MG63 (cell line): ENCODE measurements at regions not wholly inside any gene's neighbourhood (a gene's known extent, or its start where the extent isn't known, plus 50 kb on each side); places are given as distances from the start of the nearest gene placed in this dataset.

Experiments used
- DNase-seq: peaks from one replicate; pipeline ENCODE4 v3.0.0-alpha.2; 2020
- H3K27me3 ChIP-seq: fragments of 250-450 bp; sonication (Bioruptor Pico); 2 replicates; pipeline ENCODE4 v1.5.1; 2020; ENCODE audit warnings: mild to moderate bottlenecking, moderate library complexity
- H3K36me3 ChIP-seq: fragments of 250-450 bp; sonication (Bioruptor Pico); 2 replicates; pipeline ENCODE4 v1.5.1; 2020; ENCODE audit warnings: mild to moderate bottlenecking, moderate library complexity
- H3K4me3 ChIP-seq: fragments of 250-450 bp; sonication (Bioruptor Pico); 2 replicates; pipeline ENCODE4 v1.5.1; 2020; ENCODE audit warnings: mild to moderate bottlenecking, moderate library complexity
- H3K9me3 ChIP-seq: fragments of 250-450 bp; sonication (Bioruptor Pico); 2 replicates; pipeline ENCODE4 v1.5.1; 2020; ENCODE audit warnings: mild to moderate bottlenecking, moderate library complexity

DNA sequence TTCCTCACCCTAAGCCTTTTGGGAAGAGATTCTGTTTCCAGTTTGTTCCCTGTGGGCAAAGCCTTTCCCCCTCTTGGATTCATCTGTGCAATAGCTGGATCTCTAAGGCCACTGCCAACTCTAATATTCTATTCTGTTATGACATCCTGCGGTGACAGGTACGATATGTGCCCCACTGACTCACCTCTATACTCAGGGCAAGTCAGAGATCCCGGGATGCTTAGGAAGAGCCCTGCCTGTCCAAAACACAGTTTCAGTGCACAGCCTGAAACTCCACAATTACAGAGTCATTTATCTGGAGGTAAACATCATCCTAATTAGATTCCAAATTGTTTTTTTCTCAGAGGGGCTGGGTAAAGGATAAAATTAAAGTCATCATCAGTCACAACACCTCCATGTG lies 190.2 kb downstream of the TFCP2L1 start:
- DNase-seq: no peak
- Histone ChIP-seq H3K4me3 (no peak overlapping the region), H3K36me3 (no peaks in the 10 kb centered on the region), H3K9me3 (no peaks in the 10 kb centered on the region), H3K27me3 (no peaks in the 10 kb centered on the region; the same call in 1 of the 2 replicates)

DNA sequence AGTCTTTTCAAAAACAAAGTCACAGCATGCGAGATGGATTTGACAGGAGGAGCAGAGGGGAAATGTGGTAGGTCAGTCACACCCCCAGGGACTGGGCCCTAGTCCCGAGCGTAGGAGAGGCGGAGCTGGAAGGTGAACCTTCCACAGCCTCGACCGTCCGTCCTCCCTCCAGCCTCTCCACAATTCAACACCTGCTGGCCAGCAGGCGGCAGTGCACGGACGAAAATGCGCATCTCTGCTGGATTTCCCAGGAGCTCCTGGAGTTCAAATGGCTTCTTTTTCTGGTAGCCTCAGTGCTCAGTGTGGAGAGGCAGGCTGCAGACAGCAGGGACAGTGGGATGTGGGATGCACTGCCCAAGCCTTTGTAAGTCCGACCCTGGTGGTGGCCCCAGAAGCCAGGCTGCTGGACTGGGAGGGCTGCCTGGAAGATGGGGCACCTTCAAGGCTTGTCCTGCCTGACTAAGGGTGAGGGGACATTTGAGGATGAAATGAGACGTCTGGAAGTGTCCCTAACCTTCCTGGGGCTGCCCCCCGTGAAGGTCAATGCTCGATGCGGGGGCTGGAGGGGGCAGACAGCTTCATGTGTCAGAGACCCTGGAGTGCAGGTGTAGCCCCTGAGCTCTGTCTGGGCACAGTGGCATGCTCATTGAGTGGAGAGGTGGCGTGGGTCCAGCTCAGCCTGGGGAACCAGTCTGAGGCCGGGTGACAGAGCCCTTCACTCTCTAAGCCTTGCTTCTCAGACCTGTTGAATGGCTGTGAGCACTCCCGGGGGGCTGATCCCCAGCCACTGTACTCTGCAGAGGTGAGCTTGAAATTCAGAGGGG lies 189.5 kb downstream of the TFCP2L1 start:
- Histone ChIP-seq H3K4me3 (no peak overlapping the region), H3K36me3 (no peaks in the 10 kb centered on the region), H3K9me3 (no peaks in the 10 kb centered on the region), H3K27me3 (no peaks in the 10 kb centered on the region; the same call in 1 of the 2 replicates)
- peak; percentile 66 for DNase-seq

DNA sequence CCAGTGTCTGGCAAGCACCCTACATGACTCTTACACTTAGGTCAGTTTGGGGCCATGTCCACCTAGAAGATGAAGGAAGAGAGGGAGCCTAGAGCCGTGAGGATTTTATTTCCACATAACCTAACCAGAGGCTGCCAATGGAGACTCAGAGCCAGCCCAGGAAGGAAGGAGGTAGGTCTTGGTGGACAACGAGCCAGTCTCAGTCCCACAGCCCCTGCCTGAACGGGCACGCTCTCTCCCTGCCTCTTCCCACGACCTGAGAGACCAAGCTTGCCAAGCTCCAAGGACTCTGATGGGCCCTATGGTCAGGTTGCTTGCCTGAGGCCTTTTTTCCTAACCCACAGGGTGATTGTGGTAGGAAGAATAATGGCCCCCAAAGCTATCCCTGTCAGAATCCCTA lies 188.4 kb downstream of the TFCP2L1 start:
- H3K36me3 ChIP-seq: no peaks in the 10 kb centered on the region
- no peaks in the 10 kb centered on the region; the same call in 1 of the 2 replicates for H3K27me3 ChIP-seq
- H3K9me3 ChIP-seq: no peaks in the 10 kb centered on the region
- DNase-seq: no peak
- H3K4me3 ChIP-seq: no peak overlapping the region

DNA sequence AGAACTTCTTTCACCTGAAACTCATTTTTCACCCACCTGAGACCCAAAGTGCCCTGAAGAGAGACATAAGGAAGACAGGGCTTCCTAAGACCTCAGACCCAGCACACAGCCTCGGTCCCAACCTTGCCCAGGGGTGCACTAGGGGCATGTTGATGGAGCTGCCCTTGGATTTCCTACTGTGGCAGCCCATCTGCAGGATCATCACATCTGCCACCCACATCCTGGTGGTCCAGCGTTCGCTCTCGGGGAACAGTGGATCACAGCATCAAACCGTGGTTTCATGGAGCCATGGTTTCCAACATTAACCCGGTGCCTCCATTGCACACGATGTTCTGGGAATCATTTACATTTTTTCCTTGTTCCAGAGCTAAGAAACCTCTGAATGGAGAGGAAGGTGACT lies 186.4 kb downstream of the TFCP2L1 start:
- DNase-seq: no peak
- no peaks in the 10 kb centered on the region for H3K9me3 ChIP-seq
- no peaks in the 10 kb centered on the region; the same call in 1 of the 2 replicates for H3K27me3 ChIP-seq
- no peaks in the 10 kb centered on the region for H3K36me3 ChIP-seq
- H3K4me3 ChIP-seq: no peak overlapping the region

DNA sequence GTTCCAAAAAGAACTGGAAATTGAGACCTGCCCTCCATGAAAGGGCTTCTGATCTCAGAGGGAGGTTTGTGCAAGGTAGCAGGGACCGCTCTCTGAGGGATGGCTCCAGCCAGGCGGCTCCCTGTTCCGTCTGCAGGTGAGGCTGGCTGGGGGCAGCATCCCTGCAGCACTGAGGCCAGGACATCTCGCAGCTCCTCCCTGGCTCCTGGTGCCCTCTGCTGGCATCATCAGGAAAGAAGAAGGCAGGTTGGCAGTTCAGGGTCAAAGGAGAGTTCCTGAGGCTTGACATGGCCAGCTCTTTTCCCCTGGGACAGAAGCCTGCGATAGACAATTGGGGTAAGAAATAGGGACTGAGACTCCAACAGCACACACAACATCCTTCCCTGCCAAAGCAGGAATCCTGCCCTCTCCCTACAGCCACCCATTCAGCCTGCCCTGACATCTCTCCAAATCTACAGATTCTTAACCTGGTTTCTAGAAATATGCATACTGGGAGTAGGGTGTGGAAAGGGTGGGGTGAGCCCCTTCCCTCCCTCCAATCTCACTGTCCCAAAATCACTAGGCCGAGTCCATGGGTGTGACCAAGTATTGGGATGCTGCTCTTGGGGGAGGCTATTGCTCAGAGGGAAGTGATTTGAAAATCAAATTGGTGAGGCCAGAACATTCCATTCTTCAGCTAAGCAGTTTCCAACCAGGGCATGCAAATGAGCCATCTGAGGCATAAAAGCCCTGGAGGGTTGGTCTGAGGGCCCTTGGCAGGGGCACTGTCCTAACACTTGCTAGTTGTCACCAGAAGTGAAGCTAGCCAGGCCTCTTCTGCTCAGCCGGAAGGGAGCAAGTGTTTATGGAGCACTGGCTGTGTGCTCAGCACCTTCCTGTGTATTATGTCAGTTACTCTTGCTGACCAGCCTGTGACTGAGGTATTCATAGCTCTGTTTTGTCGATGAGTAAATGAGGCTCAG lies 185.4 kb downstream of the TFCP2L1 start:
- Histone ChIP-seq H3K9me3 (no peaks in the 10 kb centered on the region), H3K4me3 (no peak overlapping the region), H3K36me3 (no peaks in the 10 kb centered on the region), H3K27me3 (no peaks in the 10 kb centered on the region; the same call in 1 of the 2 replicates)
- no peak for DNase-seq

DNA sequence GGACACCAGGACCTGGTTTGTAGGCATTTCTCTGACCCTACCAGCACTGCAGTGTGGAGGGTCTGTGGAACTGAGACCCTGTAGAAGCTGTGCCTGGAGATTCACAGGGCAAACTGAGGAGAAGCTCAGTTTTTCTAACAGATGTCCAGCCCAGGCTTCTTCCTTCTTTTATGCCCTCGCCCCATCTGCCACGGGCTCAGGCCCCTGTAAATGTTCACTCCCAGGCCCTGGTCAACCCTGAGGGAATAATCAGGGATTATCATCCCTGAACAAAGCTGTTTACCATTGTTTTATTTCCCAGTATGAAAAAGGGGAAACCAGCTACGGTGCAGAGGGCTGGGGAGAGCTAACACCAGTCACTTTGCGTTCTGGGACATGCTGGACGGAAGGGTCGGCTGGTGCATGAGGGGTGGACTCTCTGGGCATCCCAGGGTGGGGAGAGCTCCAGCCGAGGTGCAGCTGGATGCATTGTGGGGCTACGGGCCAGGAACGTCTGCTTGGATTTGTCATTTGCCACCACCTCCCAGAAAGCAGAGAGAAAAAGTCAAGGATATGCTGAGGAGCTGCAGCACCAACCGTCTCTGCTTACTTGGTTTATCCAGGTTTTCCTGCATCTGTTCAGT lies 183.8 kb downstream of the TFCP2L1 start:
- no peak for DNase-seq
- no peaks in the 10 kb centered on the region for H3K27me3 ChIP-seq
- no peaks in the 10 kb centered on the region for H3K9me3 ChIP-seq
- H3K4me3 ChIP-seq: no peak overlapping the region
- H3K36me3 ChIP-seq: no peaks in the 10 kb centered on the region

DNA sequence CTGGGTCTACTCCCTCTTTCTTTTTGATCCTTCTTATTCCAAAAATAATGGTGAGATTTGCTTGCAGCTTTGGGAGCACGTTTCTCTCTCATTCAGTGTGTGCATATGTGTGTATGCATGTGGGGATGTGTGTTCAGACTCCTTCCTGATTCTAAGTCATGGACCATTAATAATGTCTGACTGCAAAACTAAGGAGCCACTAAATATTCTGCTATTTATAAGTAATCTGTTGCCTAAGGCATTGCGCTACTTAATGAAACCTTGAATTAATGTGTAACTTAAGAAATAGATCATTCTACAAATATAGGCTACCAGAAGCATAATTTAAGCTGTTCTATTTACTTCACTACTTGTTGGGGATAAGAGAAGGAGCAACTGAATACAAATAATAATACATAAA lies 182.1 kb downstream of the TFCP2L1 start:
- H3K9me3 ChIP-seq: no peaks in the 10 kb centered on the region
- H3K36me3 ChIP-seq: no peaks in the 10 kb centered on the region
- no peak overlapping the region for H3K4me3 ChIP-seq
- no peak for DNase-seq
- H3K27me3 ChIP-seq: no peaks in the 10 kb centered on the region

DNA sequence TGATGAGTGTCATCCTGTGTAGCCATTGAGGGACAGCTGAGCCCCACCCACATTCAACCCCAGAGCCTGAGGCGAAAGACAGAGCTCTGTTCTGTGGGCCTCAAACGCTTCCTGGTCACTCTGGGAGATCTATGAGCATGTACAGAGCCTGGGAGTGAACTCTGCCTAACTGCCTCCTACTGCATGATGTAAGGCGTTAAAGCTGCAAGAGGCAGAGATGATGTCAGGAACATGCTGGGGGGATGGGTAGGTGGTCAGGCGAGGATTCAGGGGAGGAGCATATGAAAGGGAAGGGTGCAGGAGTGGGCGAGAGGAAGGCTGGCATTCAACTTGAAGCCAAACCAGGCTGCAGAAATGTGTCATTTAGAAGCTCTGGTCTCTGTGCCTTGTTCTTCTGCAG lies 181.0 kb downstream of the TFCP2L1 start:
- H3K27me3 ChIP-seq: no peaks in the 10 kb centered on the region

DNA sequence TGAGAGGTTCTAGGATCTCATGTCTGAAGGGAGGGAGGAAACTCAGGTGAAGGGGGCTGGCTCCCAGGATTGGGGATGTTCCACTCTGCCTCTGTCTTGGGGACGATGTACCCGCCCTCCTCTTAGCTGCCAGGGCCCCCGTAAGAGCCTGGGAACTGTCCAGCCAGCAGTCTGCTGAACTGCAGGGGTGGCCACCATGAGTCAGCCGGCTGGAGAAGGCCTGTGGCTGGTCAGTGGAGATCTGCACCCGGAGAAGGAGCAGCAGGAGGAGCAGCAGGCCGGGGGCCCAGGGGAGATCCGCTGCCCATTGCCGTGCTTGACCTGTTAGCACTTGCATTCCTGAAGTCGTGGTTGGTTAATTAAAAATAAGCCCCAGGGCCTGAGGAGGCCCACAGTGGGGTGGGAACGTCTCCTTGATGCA lies 180.3 kb downstream of the TFCP2L1 start:
- H3K9me3 ChIP-seq: no peaks in the 10 kb centered on the region
- no peak for DNase-seq
- H3K27me3 ChIP-seq: no peaks in the 10 kb centered on the region
- H3K4me3 ChIP-seq: no peak overlapping the region
- H3K36me3 ChIP-seq: no peaks in the 10 kb centered on the region

More for the DNA sequence above, 181.0 kb downstream of the TFCP2L1 start:
- DNase-seq: no peak
- H3K4me3 ChIP-seq: no peak overlapping the region
- H3K36me3 ChIP-seq: no peaks in the 10 kb centered on the region
- no peaks in the 10 kb centered on the region for H3K9me3 ChIP-seq

DNA sequence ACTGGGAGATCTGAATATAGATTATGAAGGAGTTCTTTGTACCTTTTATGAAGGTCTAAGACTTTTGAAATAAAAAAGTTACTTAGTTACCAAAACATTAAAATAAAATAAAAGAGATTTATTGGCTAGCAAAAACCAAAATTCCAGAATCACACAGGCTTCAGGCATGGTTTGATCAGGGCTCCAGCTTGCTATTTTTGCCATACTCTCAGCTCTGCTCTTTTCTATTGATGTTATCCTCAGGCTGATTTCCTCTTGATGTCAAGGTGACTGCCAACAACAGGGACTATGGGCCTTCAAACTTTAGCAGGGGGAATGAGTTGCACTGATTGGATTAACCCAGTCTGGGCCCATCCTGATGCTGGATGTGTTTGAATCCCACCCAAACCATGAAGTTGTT lies 174.1 kb downstream of the TFCP2L1 start:
- H3K4me3 ChIP-seq: no peak overlapping the region
- H3K9me3 ChIP-seq: no peaks in the 10 kb centered on the region
- no peaks in the 10 kb centered on the region for H3K36me3 ChIP-seq
- DNase-seq: no peak
- H3K27me3 ChIP-seq: no peaks in the 10 kb centered on the region; the same call in 1 of the 2 replicates

DNA sequence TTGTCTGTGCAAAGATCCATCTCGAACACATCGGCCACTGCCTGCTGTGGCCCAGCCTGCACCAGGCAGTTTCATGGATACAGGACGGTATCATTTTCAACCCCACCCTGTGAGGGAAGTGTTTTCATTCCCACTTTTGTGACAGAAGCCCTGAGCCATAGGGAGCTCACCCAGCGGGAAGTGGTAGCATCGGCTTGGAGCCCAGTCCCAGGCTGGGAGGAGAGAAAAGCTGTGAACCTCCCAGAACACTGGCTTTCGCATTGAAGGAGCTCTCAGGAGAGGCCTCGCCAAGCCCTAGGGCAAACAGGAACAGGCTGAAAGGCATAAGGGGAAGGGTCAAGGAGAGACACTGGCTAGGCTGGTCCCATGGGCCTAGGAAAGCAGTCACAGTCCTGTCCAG lies 166.1 kb downstream of the TFCP2L1 start:
- no peak overlapping the region for H3K4me3 ChIP-seq
- DNase-seq: no peak

DNA sequence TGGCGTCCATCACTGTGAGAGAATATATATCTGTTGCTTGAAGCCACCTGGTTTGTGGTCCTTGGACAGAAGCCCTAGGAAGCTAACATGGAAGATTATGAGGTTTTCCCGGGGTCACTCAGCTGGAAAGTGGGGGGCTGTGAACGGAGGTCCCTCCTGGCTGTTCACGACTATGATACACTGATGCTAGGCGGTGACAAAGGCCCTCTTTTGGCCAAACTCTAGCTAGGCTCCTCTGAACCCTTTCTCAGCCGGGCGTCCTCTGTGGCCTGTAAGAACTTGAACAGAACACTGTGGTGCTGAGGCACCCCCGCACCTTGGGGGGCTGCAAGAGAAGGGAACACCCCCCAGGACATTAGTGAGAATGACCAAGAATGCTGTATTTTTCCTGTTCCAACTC lies 164.6 kb downstream of the TFCP2L1 start:
- Histone ChIP-seq H3K4me3 (no peak overlapping the region), H3K36me3 (no peaks in the 10 kb centered on the region), H3K27me3 (no peaks in the 10 kb centered on the region), H3K9me3 (no peaks in the 10 kb centered on the region)
- DNase-seq: no peak

More for the DNA sequence above, 166.1 kb downstream of the TFCP2L1 start:
- H3K27me3 ChIP-seq: no peaks in the 10 kb centered on the region; the same call in 1 of the 2 replicates
- H3K9me3 ChIP-seq: no peaks in the 10 kb centered on the region
- no peaks in the 10 kb centered on the region for H3K36me3 ChIP-seq

DNA sequence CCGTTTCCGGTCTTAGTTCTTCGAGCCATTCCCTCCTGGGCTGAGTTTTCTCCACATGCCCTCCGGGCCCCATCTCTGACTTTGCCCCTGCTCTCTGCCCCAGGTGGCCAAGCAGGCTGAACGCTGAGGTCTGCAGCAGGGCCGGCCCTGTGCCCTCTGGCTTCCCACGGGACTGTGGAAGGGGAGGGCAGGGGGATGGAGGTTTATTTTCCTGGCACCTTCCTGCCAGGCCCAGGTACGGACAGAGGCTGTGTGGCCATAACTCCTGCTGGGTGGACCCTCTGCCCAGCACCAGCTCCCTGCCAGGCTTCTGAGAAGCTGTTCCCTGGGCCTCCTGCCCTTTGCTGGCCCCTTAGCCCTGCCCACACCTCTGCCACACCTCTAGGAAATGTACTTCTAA lies 164.0 kb downstream of the TFCP2L1 start:
- no peak overlapping the region for H3K4me3 ChIP-seq
- no peak for DNase-seq

DNA sequence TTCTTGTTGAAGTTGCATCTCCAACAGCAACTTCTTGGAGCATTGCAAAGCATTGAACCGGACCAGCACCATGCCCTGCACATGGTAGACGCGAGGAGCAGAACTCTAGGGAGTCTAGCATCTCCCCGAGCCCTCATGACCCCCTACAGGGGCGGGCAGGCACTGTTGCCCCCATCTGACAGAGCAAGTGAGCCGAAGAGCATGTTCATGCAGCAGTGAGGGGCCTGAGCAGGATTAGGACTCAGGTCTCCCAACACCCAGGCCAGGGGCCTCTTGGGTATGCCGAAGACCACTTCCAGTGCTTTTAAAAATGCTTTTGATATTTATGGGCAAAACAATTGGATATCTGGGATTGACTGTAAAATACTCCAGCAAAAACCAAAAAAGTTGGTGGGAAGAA lies 163.3 kb downstream of the TFCP2L1 start:
- DNase-seq: no peak
- Histone ChIP-seq H3K9me3 (no peaks in the 10 kb centered on the region), H3K4me3 (no peak overlapping the region), H3K36me3 (no peaks in the 10 kb centered on the region), H3K27me3 (no peaks in the 10 kb centered on the region)

More for the DNA sequence above, 164.0 kb downstream of the TFCP2L1 start:
- H3K27me3 ChIP-seq: no peaks in the 10 kb centered on the region
- H3K9me3 ChIP-seq: no peaks in the 10 kb centered on the region
- H3K36me3 ChIP-seq: no peaks in the 10 kb centered on the region

DNA sequence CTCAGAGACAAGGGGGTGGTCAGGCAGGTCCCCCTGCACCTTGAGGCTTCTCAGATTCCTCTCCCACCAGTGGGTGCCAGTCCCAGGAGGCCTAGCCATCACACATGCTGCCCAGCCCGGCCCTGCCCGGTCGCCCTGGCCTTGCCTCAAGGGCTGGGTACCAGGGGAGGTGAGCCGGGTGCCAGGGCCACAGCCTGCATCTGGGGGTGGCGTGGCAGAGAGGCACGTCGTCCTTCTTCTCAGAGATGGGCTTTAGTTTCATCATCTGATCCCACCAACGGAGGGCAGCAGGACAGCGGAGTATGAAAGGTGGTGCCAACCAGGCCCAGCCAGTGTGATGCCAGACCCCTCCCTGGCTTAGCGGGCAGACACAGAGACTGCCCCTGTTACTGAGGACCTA lies 161.7 kb downstream of the TFCP2L1 start:
- Histone ChIP-seq H3K4me3 (no peak overlapping the region), H3K27me3 (no peaks in the 10 kb centered on the region), H3K36me3 (no peaks in the 10 kb centered on the region), H3K9me3 (no peaks in the 10 kb centered on the region)
- DNase-seq: no peak

DNA sequence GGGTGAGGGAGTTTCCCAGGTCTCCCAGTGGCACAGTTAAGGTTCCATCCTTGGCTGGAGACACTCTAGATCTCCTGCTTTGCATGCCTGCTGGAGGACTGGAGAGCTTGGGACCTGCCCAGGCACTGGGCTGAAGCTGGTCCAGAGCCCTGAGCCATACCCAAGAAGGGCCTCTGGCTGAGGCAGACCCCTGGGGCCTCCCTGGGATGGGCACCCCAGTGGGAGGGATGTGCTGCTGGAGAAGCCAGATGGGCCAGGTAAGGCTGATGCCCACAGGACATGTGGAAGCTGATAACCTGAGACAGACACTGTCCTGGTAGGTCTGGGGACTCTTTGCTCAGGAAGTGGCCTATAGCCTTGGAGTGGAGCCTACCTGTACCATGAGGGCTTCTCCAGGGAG lies 160.7 kb downstream of the TFCP2L1 start:
- H3K9me3 ChIP-seq: no peaks in the 10 kb centered on the region
- no peaks in the 10 kb centered on the region for H3K27me3 ChIP-seq
- H3K36me3 ChIP-seq: no peaks in the 10 kb centered on the region
- H3K4me3 ChIP-seq: no peak overlapping the region
- no peak for DNase-seq

DNA sequence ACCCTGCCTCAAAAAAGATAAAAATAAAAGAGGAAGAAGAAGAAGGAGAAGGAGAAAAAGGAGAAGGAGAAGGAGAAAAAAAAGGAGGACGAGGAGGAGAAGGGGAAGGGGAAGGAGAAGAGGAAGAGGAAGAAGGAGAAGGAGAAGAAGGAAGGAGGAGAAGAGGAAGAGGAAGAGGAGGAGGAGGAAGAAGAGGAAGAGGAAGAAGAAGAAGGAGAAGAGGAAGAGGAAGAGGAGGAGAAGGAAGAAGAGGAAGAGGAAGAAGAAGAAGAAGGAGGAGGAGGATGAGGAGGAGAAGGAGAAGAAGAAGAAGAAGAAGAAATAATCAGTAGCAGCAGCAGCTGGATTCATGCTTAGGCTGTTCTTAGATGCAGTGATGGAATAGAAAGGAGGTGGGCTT lies 159.7 kb downstream of the TFCP2L1 start:
- Histone ChIP-seq H3K4me3 (no peak overlapping the region), H3K36me3 (no peaks in the 10 kb centered on the region), H3K27me3 (no peaks in the 10 kb centered on the region), H3K9me3 (no peaks in the 10 kb centered on the region)
- no peak for DNase-seq
